C1 segment of cervical spinal cord (tissue), 14 donors: ENCODE measurements at regions not wholly inside any gene's neighbourhood (a gene's known extent, or its start where the extent isn't known, plus 50 kb on each side); places are given as distances from the start of the nearest gene placed in this dataset.
"Not testable (repeated sequence)": the region's sequence is repeated elsewhere in the genome, so short reads cannot be mapped to it uniquely, and the experiment has no call there.

Experiments used
- DNase-seq, 14 donors: peaks; one replicate each; lab custom pipeline; 2025; lab: John Stamatoyannopoulos, UW

- DNase-seq = no peak
Measured at GRCh38 chr5:174550026-174550425, 174.4 kb upstream of the MSX2 start.

- no peak for DNase-seq
Measured at GRCh38 chr5:174552428-174552827, 172.0 kb upstream of the MSX2 start.

GRCh38 chr5:174553556-174553955, 170.8 kb upstream of the MSX2 start:
- DNase-seq = peak in 4 of 14 donors; percentile 2 to 19 (median 7)

- no peak for DNase-seq
Measured at GRCh38 chr5:174555726-174556125, 168.7 kb upstream of the MSX2 start.

GRCh38 chr5:174556756-174557155, 167.6 kb upstream of the MSX2 start:
- no peak for DNase-seq

GRCh38 chr5:174558190-174558589, 166.2 kb upstream of the MSX2 start:
- no peak for DNase-seq

- no peak for DNase-seq
Measured at GRCh38 chr5:174559141-174559540, 165.2 kb upstream of the MSX2 start.

GRCh38 chr5:174559566-174560090, 164.8 kb upstream of the MSX2 start:
- no peak for DNase-seq

GRCh38 chr5:174560861-174561260, 163.5 kb upstream of the MSX2 start:
- DNase-seq = no peak

GRCh38 chr5:174563040-174563439, 161.3 kb upstream of the MSX2 start:
- DNase-seq = not testable (repeated sequence)

GRCh38 chr5:174563899-174564298, 160.5 kb upstream of the MSX2 start:
- no peak for DNase-seq

GRCh38 chr5:174567506-174568141, 156.8 kb upstream of the MSX2 start:
- no peak for DNase-seq

GRCh38 chr5:174570662-174571061, 153.7 kb upstream of the MSX2 start:
- no peak for DNase-seq

GRCh38 chr5:174571662-174572397, 152.6 kb upstream of the MSX2 start:
- DNase-seq = peak in 4 of 14 donors; percentile 5 to 33 (median 12)

GRCh38 chr5:174572591-174572990, 151.8 kb upstream of the MSX2 start:
- DNase-seq = no peak

- DNase-seq = no peak
Measured at GRCh38 chr5:174573221-174573994, 151.0 kb upstream of the MSX2 start.

GRCh38 chr5:174575043-174575442, 149.3 kb upstream of the MSX2 start:
- DNase-seq = no peak

- no peak for DNase-seq
Measured at GRCh38 chr5:174576042-174576441, 148.3 kb upstream of the MSX2 start.

- peak in 7 of 14 donors; percentile 3 to 34 (median 21) for DNase-seq
Measured at GRCh38 chr5:174581479-174581878, 142.9 kb upstream of the MSX2 start.

GRCh38 chr5:174581894-174582293, 142.5 kb upstream of the MSX2 start:
- no peak for DNase-seq

- DNase-seq = no peak
Measured at GRCh38 chr5:174583071-174583470, 141.3 kb upstream of the MSX2 start.

GRCh38 chr5:174585472-174585871, 138.9 kb upstream of the MSX2 start:
- DNase-seq = no peak
